IMR-90 (cell line): ENCODE measurements at regions not wholly inside any gene's neighbourhood (a gene's known extent, or its start where the extent isn't known, plus 50 kb on each side); places are given as distances from the start of the nearest gene placed in this dataset.

Experiments used
- ATAC-seq: fragments of 200-7000 bp; cut with Tn5 transposase; 2 replicates; pipeline ENCODE4 v1.9.1; 2020; ENCODE audit warnings: low read depth, mild to moderate bottlenecking, moderate library complexity
- BruUV-seq: library from RNA; stranded (reverse); fragments of 400-500 nt; replicated peaks from 2 replicates; lab custom pipeline; 2021; lab: Mats Ljungman, UMichigan
- CTCF ChIA-PET: fragments of 300-600 bp; formaldehyde crosslinking; extraction: SDS; loops from one replicate; lab custom pipeline; 2021; ENCODE audit warnings: antibody characterized with exemption; lab: Yijun Ruan, JAX
- POLR2A ChIA-PET: fragments of 300-600 bp; sonication (Branson Sonifier 250); formaldehyde crosslinking; loops from one replicate; lab custom pipeline; 2022; ENCODE audit warnings: antibody characterized with exemption; ENCODE audit not compliant: unreplicated experiment; lab: Charles Lee
- DNase-seq: peaks from one replicate; pipeline ENCODE4 v3.0.0; 2013
- H2AFZ ChIP-seq: replicated peaks from 2 replicates; pipeline ENCODE3; 2013; ENCODE audit warnings: low read length, mild to moderate bottlenecking; ENCODE audit not compliant: poor library complexity
- H2AK5ac ChIP-seq: 2 replicates; pipeline ENCODE4 v1.6.1; 2013; ENCODE audit warnings: low read depth, low read length, inconsistent platforms
- H2AK9ac ChIP-seq: replicated peaks from 2 replicates; pipeline ENCODE3; 2013; ENCODE audit warnings: mild to moderate bottlenecking, low read depth, low read length, moderate library complexity; ENCODE audit not compliant: poor library complexity
- H2BK120ac ChIP-seq: 2 replicates; pipeline ENCODE4 v1.6.1; 2013; ENCODE audit warnings: low read depth, low read length, inconsistent platforms
- H2BK15ac ChIP-seq: 3 replicates; pipeline ENCODE4 v1.6.1; 2013; ENCODE audit warnings: low read depth, low read length, inconsistent platforms
- H2BK20ac ChIP-seq: 2 replicates; pipeline ENCODE4 v1.6.1; 2013; ENCODE audit warnings: low read depth, mild to moderate bottlenecking, inconsistent platforms, low read length, moderate library complexity
- H2BK5ac ChIP-seq: 2 replicates; pipeline ENCODE4 v1.6.1; 2013; ENCODE audit warnings: mild to moderate bottlenecking, low read depth, low read length, inconsistent platforms; ENCODE audit not compliant: poor library complexity, severe bottlenecking
- H3K14ac ChIP-seq: replicated peaks from 2 replicates; pipeline ENCODE4 v1.6.1; 2013; ENCODE audit warnings: low read depth, low read length, inconsistent platforms
- H3K18ac ChIP-seq: 2 replicates; pipeline ENCODE4 v1.6.1; 2013; ENCODE audit warnings: low read depth, low read length, control low read depth
- H3K23ac ChIP-seq: 2 replicates; pipeline ENCODE4 v1.6.1; 2013; ENCODE audit warnings: low read depth, low read length, inconsistent platforms
- H3K27ac ChIP-seq: 2 replicates; pipeline ENCODE4 v1.5.1; 2013; ENCODE audit warnings: mild to moderate bottlenecking, control low read depth, low read length; ENCODE audit not compliant: insufficient read depth
- H3K27me3 ChIP-seq: 2 replicates; pipeline ENCODE4 v1.6.1; 2013; ENCODE audit warnings: low read length; ENCODE audit not compliant: control insufficient read depth, insufficient read depth
- H3K36me3 ChIP-seq: 2 replicates; pipeline ENCODE4 v1.6.1; 2013; ENCODE audit warnings: low read length, mixed read lengths; ENCODE audit not compliant: control insufficient read depth, insufficient read depth
- H3K4ac ChIP-seq: 2 replicates; pipeline ENCODE4 v1.6.1; 2013; ENCODE audit warnings: low read depth, low read length, inconsistent platforms
- H3K4me1 ChIP-seq: 2 replicates; pipeline ENCODE4 v1.6.1; 2013; ENCODE audit warnings: low read length, mixed read lengths; ENCODE audit not compliant: control insufficient read depth, insufficient read depth
- H3K4me2 ChIP-seq: 2 replicates; pipeline ENCODE4 v1.6.1; 2013; ENCODE audit warnings: low read depth, mild to moderate bottlenecking, control low read depth, low read length, moderate library complexity
- H3K4me3 ChIP-seq: 2 replicates; pipeline ENCODE4 v1.5.1; 2013; ENCODE audit warnings: low read depth, mild to moderate bottlenecking, control low read depth, low read length, moderate library complexity; ENCODE audit not compliant: insufficient read depth
- H3K56ac ChIP-seq: 2 replicates; pipeline ENCODE4 v1.6.1; 2013; ENCODE audit warnings: low read length, inconsistent platforms; ENCODE audit not compliant: insufficient read depth; ENCODE audit errors: extremely low read depth
- H3K79me1 ChIP-seq, 2 experiments: 2 replicates each; pipeline ENCODE4 v1.6.1; 2013; ENCODE audit warnings: low read length in 2 of 2, inconsistent platforms in 1 of 2, low read depth in 1 of 2
- H3K9ac ChIP-seq: 2 replicates; pipeline ENCODE4 v1.6.1; 2013; ENCODE audit warnings: low read depth, low read length, control low read depth
- H3K9me1 ChIP-seq: 2 replicates; pipeline ENCODE4 v1.6.1; 2013; ENCODE audit warnings: low read length, inconsistent platforms; ENCODE audit not compliant: insufficient read depth
- H3K9me3 ChIP-seq: 2 replicates; pipeline ENCODE4 v1.6.1; 2013; ENCODE audit warnings: low read length; ENCODE audit not compliant: control insufficient read depth, insufficient read depth
- H4K20me1 ChIP-seq: 2 replicates; pipeline ENCODE4 v1.6.1; 2013; ENCODE audit warnings: low read length, inconsistent platforms; ENCODE audit not compliant: insufficient read depth
- H4K5ac ChIP-seq: 2 replicates; pipeline ENCODE4 v1.6.1; 2013; ENCODE audit warnings: mild to moderate bottlenecking, low read depth, low read length, control low read depth
- H4K8ac ChIP-seq, 2 experiments: 2 replicates each; pipeline ENCODE4 v1.6.1; 2013; ENCODE audit warnings: low read depth in 2 of 2, low read length in 2 of 2, control low read depth in 1 of 2, inconsistent platforms in 1 of 2
- H4K91ac ChIP-seq: 2 replicates; pipeline ENCODE4 v1.6.1; 2013; ENCODE audit warnings: low read depth, low read length, inconsistent platforms; ENCODE audit not compliant: insufficient read depth
- RFX5 ChIP-seq: IDR thresholded peaks from 2 replicates; pipeline ENCODE4 v1.8.0; 2012; ENCODE audit warnings: low read depth, mild to moderate bottlenecking, low read length, moderate library complexity
- WGBS, 2 experiments: methylation state at CpG; one replicate each; pipeline versions ENCODE4 v1.1.5 to v1.1.7; 2013; ENCODE audit warnings: missing lambda C conversion rate in 2 of 2; ENCODE audit not compliant: insufficient read length in 1 of 2; ENCODE audit errors: extremely low coverage in 2 of 2; 5-methylcytosine and 5-hydroxymethylcytosine counted together
- dilution Hi-C: fragments of 300-500 bp; cut with HindIII; formaldehyde crosslinking; loops from one replicate; pipeline ENCODE4 v1.14.3; 2018; ENCODE audit warnings: low sequenced_read_pairs; ENCODE audit not compliant: unreplicated experiment
- in situ Hi-C: fragments of 300-500 bp; cut with MboI; formaldehyde crosslinking; loops from 3 replicates; pipeline ENCODE4 v1.14.3; 2019; ENCODE audit warnings: low sequenced_read_pairs, inconsistent platforms, mixed read lengths
- intact Hi-C: fragments of 100-400 bp; cut with micrococcal nuclease; formaldehyde crosslinking; loops from 2 replicates; pipeline ENCODE4 v1.10.0; 2022

DNA sequence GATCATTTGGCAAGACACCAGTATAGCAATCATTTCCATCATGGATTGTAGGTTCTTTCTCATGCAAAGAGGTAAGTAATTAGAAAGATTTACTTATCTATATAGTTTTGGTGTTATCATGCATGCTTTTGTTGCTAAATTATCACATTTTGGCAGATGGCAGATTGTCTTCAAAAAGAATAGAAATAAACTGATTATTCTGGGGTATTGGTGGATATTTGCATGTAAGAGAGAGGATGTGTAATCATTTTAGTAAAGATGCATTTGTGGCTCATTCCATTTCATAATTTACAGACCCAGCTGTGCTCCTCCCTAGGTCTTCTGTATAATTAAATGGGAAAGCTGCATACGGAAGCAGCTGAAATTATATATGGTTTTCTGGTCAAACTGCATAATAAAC, 875.7 kb upstream of the ANO3 start:
- Histone ChIP-seq H3K9me3 (no peaks in the 10 kb centered on the region), H3K9ac (no peak overlapping the region), H2AK9ac (no peak overlapping the region), H2AFZ (no peak overlapping the region), H3K14ac (no peak overlapping the region), H3K4ac (no peak overlapping the region), H3K23ac (no peak overlapping the region), H3K4me3 (no peak overlapping the region), H2AK5ac (no peak overlapping the region), H3K4me1 (no peaks in the 10 kb centered on the region), H3K27ac (no peak overlapping the region), H4K20me1 (no peaks in the 10 kb centered on the region), H3K18ac (no peak overlapping the region), H2BK20ac (no peak overlapping the region), H3K27me3 (no peaks in the 10 kb centered on the region), H4K5ac (no peak overlapping the region), H2BK5ac (no peak overlapping the region), H3K56ac (no peak overlapping the region), H3K36me3 (no peaks in the 10 kb centered on the region), H2BK15ac (no peak overlapping the region), H3K9me1 (no peaks in the 10 kb centered on the region), H2BK120ac (no peak overlapping the region), H4K91ac (no peak overlapping the region), H3K79me1 (no peaks in the 10 kb centered on the region), H3K4me2 (no peak overlapping the region), H4K8ac (no peak overlapping the region)
- ChIA-PET POLR2A (no interaction called here), CTCF (no interaction called here)
- ATAC-seq (no peak), DNase-seq (no peak)
- no CpG with 5 or more reads among the region's 1 CpG for WGBS, 2 experiments
- intact Hi-C loops (no loop called here), in situ Hi-C loops (no loop called here), dilution Hi-C loops (no loop called here)
- no TSS peak for BruUV-seq
- TF ChIP-seq RFX5: no peak
